Nephron (organoid): ENCODE measurements at regions not wholly inside any gene's neighbourhood (a gene's known extent, or its start where the extent isn't known, plus 50 kb on each side); places are given as distances from the start of the nearest gene placed in this dataset.
"Not testable (repeated sequence)": the region's sequence is repeated elsewhere in the genome, so short reads cannot be mapped to it uniquely, and the experiment has no call there.

Experiments
- H3K27ac Mint-ChIP-seq, 3 experiments: 2 replicates each; pipeline ENCODE4 v1.8.0; 2020; ENCODE audit warnings: mixed read lengths in 3 of 3, mild to moderate bottlenecking in 2 of 3, moderate library complexity in 1 of 3
- H3K27me3 Mint-ChIP-seq: 2 replicates; pipeline ENCODE4 v1.8.0; 2021; ENCODE audit warnings: low read depth, mild to moderate bottlenecking, moderate library complexity, mixed read lengths
- H3K36me3 Mint-ChIP-seq: 2 replicates; pipeline ENCODE4 v1.8.0; 2020; ENCODE audit warnings: low read depth, mixed read lengths
- H3K4me1 Mint-ChIP-seq: 2 replicates; pipeline ENCODE4 v1.8.0; 2020; ENCODE audit warnings: mixed read lengths
- H3K4me3 Mint-ChIP-seq, 3 experiments: 2 replicates each; pipeline ENCODE4 v1.8.0; 2020; ENCODE audit warnings: mild to moderate bottlenecking in 3 of 3, mixed read lengths in 3 of 3, moderate library complexity in 2 of 3
- H3K9me3 Mint-ChIP-seq: 2 replicates; pipeline ENCODE4 v1.8.0; 2020; ENCODE audit warnings: mixed read lengths
- TF ChIP-seq, protein P1 (sequence below), 3 experiments: fragments of 200-600 bp; sonication (generic); IDR thresholded peaks; one replicate each; pipeline ENCODE4 v1.5.0; 2021; ENCODE audit warnings: antibody characterized with exemption in 3 of 3; ENCODE audit not compliant: unreplicated experiment in 3 of 3

DNA sequence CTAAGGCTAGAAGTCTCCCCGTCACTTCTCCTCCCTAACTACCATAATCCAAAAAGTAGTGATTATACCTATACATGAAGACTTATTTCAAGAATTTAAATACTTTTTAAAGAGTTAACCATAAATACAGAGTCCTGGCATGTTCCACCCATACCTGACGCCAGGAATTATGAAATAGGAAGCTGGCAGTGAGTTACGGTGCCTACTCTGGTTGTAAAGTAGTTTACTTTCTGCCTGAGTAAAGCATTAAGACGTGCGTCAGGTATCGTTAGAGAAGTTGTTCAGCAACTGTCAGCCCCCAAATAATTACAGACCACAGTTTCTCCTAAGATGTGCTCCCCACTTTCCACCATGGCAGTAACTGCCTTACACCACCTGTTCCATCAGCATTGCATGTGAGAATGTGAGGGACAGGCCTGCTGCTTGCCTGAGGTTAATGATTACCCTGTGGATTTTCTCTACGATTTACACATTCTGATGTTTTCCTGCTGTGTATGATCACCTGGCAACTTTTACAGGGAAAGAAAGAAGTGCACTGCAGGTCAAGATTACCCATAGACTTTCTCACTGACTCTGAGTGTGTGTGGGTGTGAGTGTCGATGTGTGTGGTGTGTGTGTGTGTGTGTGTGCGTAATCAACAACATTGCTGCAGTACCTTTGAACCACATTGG lies 92.3 kb upstream of the SLC7A11 start:
- H3K27ac Mint-ChIP-seq = peak overlapping the region; percentile 17 to 83 (median 49)
- peaks cover 12% of the 10 kb centered on the region for H3K9me3 Mint-ChIP-seq
- H3K4me1 Mint-ChIP-seq = no peaks in the 10 kb centered on the region

DNA sequence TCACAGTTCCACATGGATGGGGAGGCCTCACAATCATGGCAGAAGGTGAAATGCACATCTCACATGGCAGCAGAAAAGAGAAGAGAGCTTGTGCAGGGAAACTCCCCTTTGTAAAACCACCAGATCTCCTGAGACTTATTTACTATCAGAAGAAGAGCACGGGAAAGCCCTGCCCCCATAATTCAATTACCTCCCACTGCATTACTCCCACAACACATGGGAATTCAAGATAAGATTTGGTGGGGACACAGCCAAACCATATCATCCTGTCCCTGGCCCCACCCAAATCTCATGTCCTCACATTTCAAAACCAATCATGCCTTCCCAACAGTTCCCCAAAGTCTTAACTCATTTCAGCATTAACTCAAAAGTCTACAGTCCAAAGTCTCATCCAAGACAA lies 90.3 kb upstream of the SLC7A11 start:
- H3K27me3 Mint-ChIP-seq, H3K27ac Mint-ChIP-seq, H3K4me3 Mint-ChIP-seq, H3K4me1 Mint-ChIP-seq, H3K36me3 Mint-ChIP-seq: not testable (repeated sequence)
- peaks cover 12% of the 10 kb centered on the region for H3K9me3 Mint-ChIP-seq

More for the DNA sequence above, 92.3 kb upstream of the SLC7A11 start:
- H3K36me3 Mint-ChIP-seq = no peaks in the 10 kb centered on the region
- TF ChIP-seq, protein P1, sequence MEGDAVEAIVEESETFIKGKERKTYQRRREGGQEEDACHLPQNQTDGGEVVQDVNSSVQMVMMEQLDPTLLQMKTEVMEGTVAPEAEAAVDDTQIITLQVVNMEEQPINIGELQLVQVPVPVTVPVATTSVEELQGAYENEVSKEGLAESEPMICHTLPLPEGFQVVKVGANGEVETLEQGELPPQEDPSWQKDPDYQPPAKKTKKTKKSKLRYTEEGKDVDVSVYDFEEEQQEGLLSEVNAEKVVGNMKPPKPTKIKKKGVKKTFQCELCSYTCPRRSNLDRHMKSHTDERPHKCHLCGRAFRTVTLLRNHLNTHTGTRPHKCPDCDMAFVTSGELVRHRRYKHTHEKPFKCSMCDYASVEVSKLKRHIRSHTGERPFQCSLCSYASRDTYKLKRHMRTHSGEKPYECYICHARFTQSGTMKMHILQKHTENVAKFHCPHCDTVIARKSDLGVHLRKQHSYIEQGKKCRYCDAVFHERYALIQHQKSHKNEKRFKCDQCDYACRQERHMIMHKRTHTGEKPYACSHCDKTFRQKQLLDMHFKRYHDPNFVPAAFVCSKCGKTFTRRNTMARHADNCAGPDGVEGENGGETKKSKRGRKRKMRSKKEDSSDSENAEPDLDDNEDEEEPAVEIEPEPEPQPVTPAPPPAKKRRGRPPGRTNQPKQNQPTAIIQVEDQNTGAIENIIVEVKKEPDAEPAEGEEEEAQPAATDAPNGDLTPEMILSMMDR (IDR thresholded peaks at IDR 0.05; ENCODE audit: unreplicated experiment in 3 of 3) = no peak
- no peak overlapping the region for H3K4me3 Mint-ChIP-seq
- no peaks in the 10 kb centered on the region for H3K27me3 Mint-ChIP-seq

DNA sequence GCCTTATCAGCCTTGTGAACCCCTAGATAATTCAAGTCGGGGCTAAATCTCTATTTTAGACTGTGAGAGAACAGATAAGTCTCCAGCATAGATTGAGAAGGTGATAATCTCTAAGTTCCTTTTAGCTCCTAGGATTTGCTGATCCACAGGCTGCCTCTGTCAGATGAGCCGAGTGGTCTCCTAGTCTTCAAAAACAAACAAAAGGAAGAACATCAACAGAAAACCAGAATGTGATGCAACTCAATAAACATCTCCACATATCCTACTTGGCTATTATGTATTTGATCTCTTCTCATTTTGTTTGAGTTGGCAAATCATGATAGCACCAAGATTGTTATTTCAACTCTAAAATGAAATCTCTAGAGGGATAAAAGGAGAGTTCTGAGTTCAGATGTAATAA lies 88.4 kb upstream of the SLC7A11 start:
- Mint-ChIP-seq H3K36me3 (no peaks in the 10 kb centered on the region), H3K27ac (no peak overlapping the region), H3K27me3 (no peaks in the 10 kb centered on the region), H3K9me3 (peaks cover 12% of the 10 kb centered on the region), H3K4me1 (no peaks in the 10 kb centered on the region), H3K4me3 (no peak overlapping the region)
- TF ChIP-seq, protein P1 (IDR thresholded peaks at IDR 0.05; ENCODE audit: unreplicated experiment in 3 of 3) = no peak

DNA sequence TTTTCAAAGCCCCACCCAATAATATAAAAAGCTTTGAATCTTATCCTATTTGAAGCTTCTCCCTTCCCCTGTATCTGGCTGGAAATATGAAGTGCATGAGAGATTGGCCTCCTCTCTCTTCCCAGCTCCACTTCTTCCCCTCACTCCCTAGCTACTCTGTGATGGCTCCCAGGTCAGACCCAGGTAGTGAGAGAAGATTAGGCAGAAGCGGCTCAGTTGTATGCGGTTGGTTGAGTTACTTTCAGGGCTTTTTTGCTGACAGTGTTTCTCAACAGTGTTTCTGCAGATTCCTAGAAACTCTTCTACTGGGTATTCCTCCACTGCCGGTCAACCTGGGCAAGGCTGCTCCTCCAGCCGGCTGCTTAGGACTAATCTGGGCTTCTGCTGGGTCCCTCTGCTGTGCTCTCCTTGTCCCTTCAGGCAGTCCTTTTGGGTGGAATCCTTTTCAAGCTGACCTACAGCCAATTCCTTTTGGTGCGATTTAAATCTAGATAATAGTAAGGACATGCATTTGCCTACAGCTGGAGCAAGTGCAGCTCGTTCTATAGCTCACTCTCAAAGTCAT lies 87.4 kb upstream of the SLC7A11 start:
- H3K9me3 Mint-ChIP-seq = peaks cover 12% of the 10 kb centered on the region
- H3K4me1 Mint-ChIP-seq = no peaks in the 10 kb centered on the region
- H3K27ac Mint-ChIP-seq = no peak overlapping the region
- H3K36me3 Mint-ChIP-seq = no peaks in the 10 kb centered on the region
- TF ChIP-seq, protein P1 (IDR thresholded peaks at IDR 0.05; ENCODE audit: unreplicated experiment in 3 of 3) = no peak
- no peak overlapping the region for H3K4me3 Mint-ChIP-seq
- no peaks in the 10 kb centered on the region for H3K27me3 Mint-ChIP-seq

DNA sequence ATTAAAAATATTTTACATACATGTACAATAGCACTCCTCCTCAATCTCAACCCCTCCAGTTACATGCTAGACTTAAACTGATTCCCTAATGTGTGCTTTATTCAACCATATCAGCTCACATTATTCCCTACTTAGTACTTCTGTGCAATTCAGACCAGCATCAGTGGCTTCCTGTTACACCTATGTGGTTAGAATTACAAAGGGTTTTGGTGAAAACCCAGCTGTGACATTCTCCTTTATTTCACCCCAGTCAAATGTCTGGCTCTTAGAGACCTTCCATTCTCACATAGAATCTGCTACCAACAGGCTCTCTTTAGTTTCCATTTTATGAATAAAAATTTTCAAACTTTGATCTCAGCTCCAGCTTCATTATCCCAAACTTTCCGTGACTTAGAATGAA lies 85.2 kb upstream of the SLC7A11 start:
- H3K27me3 Mint-ChIP-seq = no peaks in the 10 kb centered on the region
- peaks cover 5% of the 10 kb centered on the region for H3K9me3 Mint-ChIP-seq
- no peak overlapping the region for H3K27ac Mint-ChIP-seq
- no peaks in the 10 kb centered on the region for H3K4me1 Mint-ChIP-seq
- TF ChIP-seq, protein P1 (IDR thresholded peaks at IDR 0.05; ENCODE audit: unreplicated experiment in 3 of 3) = no peak
- no peak overlapping the region for H3K4me3 Mint-ChIP-seq
- no peaks in the 10 kb centered on the region for H3K36me3 Mint-ChIP-seq

DNA sequence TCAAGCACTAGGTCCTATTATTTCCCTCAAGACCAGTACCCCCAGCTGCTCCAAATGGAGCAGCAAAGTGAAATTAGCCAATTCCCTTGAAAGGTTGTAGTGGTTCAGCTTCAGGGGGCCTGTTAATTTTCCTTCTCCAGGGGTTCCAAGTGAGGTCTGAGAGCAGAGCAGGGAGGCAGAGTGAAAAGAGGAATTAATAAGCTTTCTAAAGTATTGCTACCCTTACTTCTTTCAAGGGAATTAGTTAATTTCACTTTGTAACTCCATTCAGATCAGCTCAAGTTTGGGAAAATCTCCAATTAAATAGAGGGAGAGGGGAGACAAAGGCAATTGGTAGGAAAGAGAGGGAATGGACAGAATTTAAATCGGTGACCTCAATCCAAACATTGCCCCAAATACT lies 78.7 kb upstream of the SLC7A11 start:
- Mint-ChIP-seq H3K9me3 (no peaks in the 10 kb centered on the region), H3K4me1 (no peaks in the 10 kb centered on the region), H3K36me3 (no peaks in the 10 kb centered on the region), H3K27me3 (no peaks in the 10 kb centered on the region), H3K4me3 (no peak overlapping the region), H3K27ac (no peak overlapping the region)
- TF ChIP-seq, protein P1 (IDR thresholded peaks at IDR 0.05; ENCODE audit: unreplicated experiment in 3 of 3) = no peak
